Calu3 (cell line): ENCODE measurements at regions not wholly inside any gene's neighbourhood (a gene's known extent, or its start where the extent isn't known, plus 50 kb on each side); places are given as distances from the start of the nearest gene placed in this dataset.

Experiments
- BruUV-seq: library from RNA; stranded (reverse); fragments of 400-500 nt; replicated peaks from 2 replicates; lab custom pipeline; 2021; lab: Mats Ljungman, UMichigan
- CTCF ChIA-PET: fragments of 300-600 bp; sonication (Branson Sonifier 250); formaldehyde crosslinking; loops from one replicate; lab custom pipeline; 2022; ENCODE audit warnings: antibody characterized with exemption; lab: Charles Lee
- DNase-seq: peaks from one replicate; pipeline ENCODE4 v3.0.0; 2022
- H3K27ac Mint-ChIP-seq: one replicate; pipeline ENCODE4 v1.8.0; 2022; ENCODE audit warnings: mixed read lengths; ENCODE audit not compliant: unreplicated experiment
- H3K27me3 Mint-ChIP-seq: one replicate; pipeline ENCODE4 v1.8.0; 2022; ENCODE audit warnings: mixed read lengths; ENCODE audit not compliant: unreplicated experiment
- H3K36me3 Mint-ChIP-seq: one replicate; pipeline ENCODE4 v1.8.0; 2022; ENCODE audit warnings: mild to moderate bottlenecking, moderate library complexity, mixed read lengths; ENCODE audit not compliant: insufficient read depth, unreplicated experiment
- H3K4me1 Mint-ChIP-seq: one replicate; pipeline ENCODE4 v1.8.0; 2022; ENCODE audit warnings: mild to moderate bottlenecking, low read depth, mixed read lengths; ENCODE audit not compliant: unreplicated experiment
- H3K4me3 Mint-ChIP-seq: one replicate; pipeline ENCODE4 v1.8.0; 2022; ENCODE audit warnings: mild to moderate bottlenecking, low read depth, moderate library complexity, mixed read lengths; ENCODE audit not compliant: unreplicated experiment
- H3K9me3 Mint-ChIP-seq: one replicate; pipeline ENCODE4 v1.8.0; 2022; ENCODE audit warnings: low read depth, mixed read lengths; ENCODE audit not compliant: unreplicated experiment
- intact Hi-C: fragments of 100-400 bp; cut with micrococcal nuclease; formaldehyde crosslinking; loops from one replicate; pipeline ENCODE4 v1.10.0; 2022; ENCODE audit not compliant: unreplicated experiment
- TF ChIP-seq, protein P1 (sequence below): fragments of 200-600 bp; IDR thresholded peaks from one replicate; pipeline ENCODE4 v1.8.0; 2022; ENCODE audit warnings: antibody characterized with exemption; ENCODE audit not compliant: unreplicated experiment

DNA sequence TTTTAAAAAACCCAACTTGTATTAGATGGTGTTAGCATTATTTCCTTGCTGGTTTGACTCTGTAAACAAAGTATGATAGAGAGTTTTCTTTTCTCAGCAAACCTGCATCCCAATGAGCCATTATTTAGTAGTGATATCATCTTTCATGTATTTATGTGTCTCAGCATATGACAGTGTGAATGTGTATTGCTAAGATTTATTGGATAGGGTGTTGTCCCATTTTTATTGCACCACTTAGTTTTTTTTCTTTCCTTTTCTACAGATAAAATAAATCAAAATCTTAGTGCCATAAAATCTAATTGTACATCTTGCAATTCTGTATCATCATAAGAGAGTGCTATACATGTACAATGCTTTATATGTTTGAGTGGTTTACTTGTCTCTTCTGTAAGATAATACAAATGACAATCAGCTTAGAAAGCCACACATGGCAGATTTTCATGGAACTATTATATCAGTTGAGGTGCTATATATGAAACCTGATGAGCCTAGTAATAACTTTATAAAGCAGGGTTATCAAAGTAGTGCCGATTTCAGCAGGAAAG is 149.2 kb upstream of the CYLC2 start:
- no peaks in the 10 kb centered on the region for H3K9me3 Mint-ChIP-seq
- BruUV-seq, result no TSS peak
- DNase-seq, result no peak
- CTCF ChIA-PET, result no interaction called here
- intact Hi-C loops, result no loop called here
- TF ChIP-seq, protein P1, sequence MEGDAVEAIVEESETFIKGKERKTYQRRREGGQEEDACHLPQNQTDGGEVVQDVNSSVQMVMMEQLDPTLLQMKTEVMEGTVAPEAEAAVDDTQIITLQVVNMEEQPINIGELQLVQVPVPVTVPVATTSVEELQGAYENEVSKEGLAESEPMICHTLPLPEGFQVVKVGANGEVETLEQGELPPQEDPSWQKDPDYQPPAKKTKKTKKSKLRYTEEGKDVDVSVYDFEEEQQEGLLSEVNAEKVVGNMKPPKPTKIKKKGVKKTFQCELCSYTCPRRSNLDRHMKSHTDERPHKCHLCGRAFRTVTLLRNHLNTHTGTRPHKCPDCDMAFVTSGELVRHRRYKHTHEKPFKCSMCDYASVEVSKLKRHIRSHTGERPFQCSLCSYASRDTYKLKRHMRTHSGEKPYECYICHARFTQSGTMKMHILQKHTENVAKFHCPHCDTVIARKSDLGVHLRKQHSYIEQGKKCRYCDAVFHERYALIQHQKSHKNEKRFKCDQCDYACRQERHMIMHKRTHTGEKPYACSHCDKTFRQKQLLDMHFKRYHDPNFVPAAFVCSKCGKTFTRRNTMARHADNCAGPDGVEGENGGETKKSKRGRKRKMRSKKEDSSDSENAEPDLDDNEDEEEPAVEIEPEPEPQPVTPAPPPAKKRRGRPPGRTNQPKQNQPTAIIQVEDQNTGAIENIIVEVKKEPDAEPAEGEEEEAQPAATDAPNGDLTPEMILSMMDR, result no peak
- peaks cover 20% of the 10 kb centered on the region for H3K4me1 Mint-ChIP-seq
- H3K4me3 Mint-ChIP-seq, result no peak overlapping the region
- no peaks in the 10 kb centered on the region for H3K36me3 Mint-ChIP-seq
- H3K27ac Mint-ChIP-seq, result no peak overlapping the region
- H3K27me3 Mint-ChIP-seq, result no peaks in the 10 kb centered on the region

DNA sequence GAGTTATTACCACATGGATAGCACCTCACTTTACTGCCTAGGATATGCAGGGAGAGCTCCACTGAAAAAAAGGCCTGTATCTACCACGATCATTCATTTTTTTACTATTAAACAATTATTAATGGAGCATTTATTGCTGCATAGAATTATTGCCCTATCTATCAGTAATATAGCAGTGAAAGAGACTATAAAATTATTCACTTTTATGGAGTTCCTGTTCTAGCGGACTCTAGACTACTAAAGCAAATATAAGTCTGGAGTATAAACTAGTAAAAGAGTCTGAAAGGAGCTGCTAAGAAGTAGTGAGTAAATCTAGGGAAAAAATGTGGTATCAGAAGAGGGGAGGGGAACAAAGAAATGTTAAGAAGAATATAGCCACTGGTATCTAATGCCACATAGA is 150.4 kb upstream of the CYLC2 start:
- no peaks in the 10 kb centered on the region for H3K27me3 Mint-ChIP-seq
- H3K4me1 Mint-ChIP-seq, result peaks cover 20% of the 10 kb centered on the region
- no peaks in the 10 kb centered on the region for H3K36me3 Mint-ChIP-seq
- no peaks in the 10 kb centered on the region for H3K9me3 Mint-ChIP-seq
- H3K4me3 Mint-ChIP-seq, result no peak overlapping the region
- TF ChIP-seq, protein P1, result no peak
- H3K27ac Mint-ChIP-seq, result no peak overlapping the region
- DNase-seq, result no peak
- CTCF ChIA-PET, result no interaction called here
- intact Hi-C loops, result no loop called here
- no TSS peak for BruUV-seq

DNA sequence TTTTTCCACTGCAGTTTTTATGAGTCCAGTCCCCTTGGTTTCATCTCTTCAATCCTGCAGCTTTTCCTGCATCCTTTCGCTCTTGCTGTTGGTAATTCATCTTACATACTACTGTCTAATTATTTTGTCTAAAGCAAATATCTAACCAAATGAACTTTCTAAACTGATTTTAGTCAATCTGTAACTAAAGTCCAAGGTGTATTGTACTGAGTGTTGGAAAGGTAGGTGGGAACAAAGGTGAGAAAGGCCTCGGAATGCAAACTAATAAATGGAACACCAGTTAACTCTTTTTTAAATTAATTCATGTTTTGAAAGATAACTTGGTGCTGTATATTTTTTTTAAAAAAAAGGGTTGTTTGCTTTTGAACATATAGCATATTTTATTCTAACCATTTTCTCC is 152.7 kb upstream of the CYLC2 start:
- intact Hi-C loops, result no loop called here
- Mint-ChIP-seq H3K36me3 (no peaks in the 10 kb centered on the region), H3K4me3 (no peak overlapping the region), H3K27me3 (no peaks in the 10 kb centered on the region), H3K4me1 (peaks cover 20% of the 10 kb centered on the region), H3K27ac (no peak overlapping the region), H3K9me3 (no peaks in the 10 kb centered on the region)
- TF ChIP-seq, protein P1, result no peak
- CTCF ChIA-PET, result interaction anchor here (0.7 kb wide), 1 partner anchor 1765 kb away, joined by 3 read pairs; no protein-coding TSS in a partner anchor
- no TSS peak for BruUV-seq
- no peak for DNase-seq

DNA sequence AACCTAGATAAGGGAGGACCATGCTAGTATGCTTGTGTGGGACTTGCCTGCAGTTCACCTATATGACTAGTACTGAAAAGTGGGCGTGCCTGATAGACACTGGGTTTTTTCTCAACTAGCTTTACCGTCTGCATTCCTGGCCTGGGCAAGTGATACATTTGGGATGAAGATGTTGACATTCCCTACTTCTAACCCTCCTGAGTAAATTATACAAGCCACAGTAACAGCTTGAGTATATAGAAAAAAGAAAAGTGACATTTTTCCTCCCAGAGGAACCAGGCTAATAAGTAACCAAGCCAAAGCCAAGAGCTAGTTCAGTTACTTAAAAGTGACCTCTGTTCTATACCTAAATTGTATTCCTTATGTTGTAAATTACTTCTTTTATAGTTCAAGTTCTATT is 153.8 kb upstream of the CYLC2 start:
- no peak overlapping the region for H3K4me3 Mint-ChIP-seq
- no peak overlapping the region for H3K27ac Mint-ChIP-seq
- BruUV-seq, result no TSS peak
- H3K27me3 Mint-ChIP-seq, result no peaks in the 10 kb centered on the region
- CTCF ChIA-PET, result no interaction called here
- no peaks in the 10 kb centered on the region for H3K36me3 Mint-ChIP-seq
- peaks cover 20% of the 10 kb centered on the region for H3K4me1 Mint-ChIP-seq
- no peaks in the 10 kb centered on the region for H3K9me3 Mint-ChIP-seq
- TF ChIP-seq, protein P1, result no peak
- intact Hi-C loops, result no loop called here
- no peak for DNase-seq
